ENCODE measurements at regions not wholly inside any gene's neighbourhood (a gene's known extent, or its start where the extent isn't known, plus 50 kb on each side); places are given as distances from the start of the nearest gene placed in this dataset.

DNA sequence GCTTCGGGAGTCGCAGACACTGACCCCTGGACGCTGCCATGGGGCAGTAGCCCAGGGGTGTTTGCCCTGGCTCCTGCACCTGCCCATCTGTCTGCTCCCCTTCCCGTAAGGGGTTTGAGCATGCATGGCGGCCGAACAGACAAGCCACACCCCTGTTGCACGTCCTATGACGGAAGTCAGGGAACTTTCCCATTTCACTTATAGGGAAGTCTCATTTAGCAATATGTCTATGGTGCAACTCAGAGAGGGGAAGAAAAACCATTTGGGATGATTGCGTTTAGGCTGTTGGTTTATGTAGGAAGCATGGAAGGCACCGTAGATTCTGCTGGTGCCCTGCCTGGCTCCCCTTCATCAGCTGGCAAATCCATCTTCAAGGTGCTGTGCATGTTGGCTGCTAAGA is 112.5 kb downstream of the HAPSTR1 start:
- TF ChIP-seq, protein P1, sequence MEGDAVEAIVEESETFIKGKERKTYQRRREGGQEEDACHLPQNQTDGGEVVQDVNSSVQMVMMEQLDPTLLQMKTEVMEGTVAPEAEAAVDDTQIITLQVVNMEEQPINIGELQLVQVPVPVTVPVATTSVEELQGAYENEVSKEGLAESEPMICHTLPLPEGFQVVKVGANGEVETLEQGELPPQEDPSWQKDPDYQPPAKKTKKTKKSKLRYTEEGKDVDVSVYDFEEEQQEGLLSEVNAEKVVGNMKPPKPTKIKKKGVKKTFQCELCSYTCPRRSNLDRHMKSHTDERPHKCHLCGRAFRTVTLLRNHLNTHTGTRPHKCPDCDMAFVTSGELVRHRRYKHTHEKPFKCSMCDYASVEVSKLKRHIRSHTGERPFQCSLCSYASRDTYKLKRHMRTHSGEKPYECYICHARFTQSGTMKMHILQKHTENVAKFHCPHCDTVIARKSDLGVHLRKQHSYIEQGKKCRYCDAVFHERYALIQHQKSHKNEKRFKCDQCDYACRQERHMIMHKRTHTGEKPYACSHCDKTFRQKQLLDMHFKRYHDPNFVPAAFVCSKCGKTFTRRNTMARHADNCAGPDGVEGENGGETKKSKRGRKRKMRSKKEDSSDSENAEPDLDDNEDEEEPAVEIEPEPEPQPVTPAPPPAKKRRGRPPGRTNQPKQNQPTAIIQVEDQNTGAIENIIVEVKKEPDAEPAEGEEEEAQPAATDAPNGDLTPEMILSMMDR (conservative IDR thresholded peaks at IDR 0.05; ENCODE audit: low read depth, low read length), result no peak
- no peak for TF ChIP-seq EZH2 (IDR thresholded peaks at IDR 0.05; ENCODE audit: borderline replicate concordance, low read depth, low read length, poor library complexity, severe bottlenecking)
